ENCODE measurements at regions not wholly inside any gene's neighbourhood (a gene's known extent, or its start where the extent isn't known, plus 50 kb on each side); places are given as distances from the start of the nearest gene placed in this dataset.

GRCh38 chr2:179355881-179356280, 91.2 kb upstream of the SESTD1 start:
- no peaks in the 10 kb centered on the region for H3K36me3 ChIP-seq
- TF ChIP-seq POLR2A (IDR thresholded peaks at IDR 0.05) (no peak), EP300 (IDR thresholded peaks at IDR 0.05) (no peak), POLR2AphosphoS5 (IDR thresholded peaks at IDR 0.05) (no peak), CTCF (IDR thresholded peaks at IDR 0.05) (no peak)
- WGBS, 5 donors: 61 to 80% (median 76%) methylated on average over 4 of the region's 4 CpGs
- no peak overlapping the region for H3K4me3 ChIP-seq
- H3K9me3 ChIP-seq: no peaks in the 10 kb centered on the region
- intact Hi-C loops (cut with DNase I; ENCODE audit: low total_unique reads): no loop called here
- no peak overlapping the region for H3K27ac ChIP-seq
- DNase-seq: no peak
- peaks cover 0 to 5% (median 0%) of the 10 kb centered on the region in 4 donors for H3K4me1 ChIP-seq
- no peaks in the 10 kb centered on the region for H3K27me3 ChIP-seq

DNA sequence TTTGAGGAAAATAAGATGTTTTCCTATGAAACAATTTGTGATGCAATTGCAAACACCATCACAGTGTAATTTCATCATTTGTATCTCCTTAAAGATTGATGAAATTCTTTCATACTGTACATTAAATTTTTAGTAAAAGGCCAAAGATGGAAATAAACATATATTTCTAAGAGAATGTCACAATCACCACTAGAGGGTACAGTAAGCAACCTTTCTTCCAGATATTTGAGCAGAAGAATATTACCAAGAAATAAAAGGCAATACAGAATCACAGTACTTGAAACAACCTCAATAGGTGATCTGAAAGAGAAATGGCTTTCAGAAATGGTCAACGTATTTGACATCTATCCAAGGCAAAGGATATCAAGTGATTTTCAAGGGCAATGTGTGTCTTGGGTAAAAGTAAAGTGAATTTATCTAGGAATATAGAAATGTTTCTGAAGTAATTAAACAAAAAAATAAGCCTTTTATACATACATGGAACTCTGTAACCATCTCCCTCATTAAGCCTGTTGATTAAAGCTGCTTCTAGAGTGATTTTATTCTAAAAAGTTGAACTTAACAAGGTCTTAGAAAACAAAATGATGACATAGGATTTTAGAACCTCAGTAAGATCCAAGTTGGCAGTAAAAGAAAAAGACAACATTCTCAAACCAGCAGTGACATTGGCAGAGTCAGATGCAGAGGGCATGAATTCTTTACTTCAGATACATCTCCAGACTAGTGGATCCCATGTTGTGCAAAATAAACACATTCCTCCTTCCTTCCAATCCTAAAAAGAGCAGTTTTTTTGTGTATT, 90.3 kb upstream of the SESTD1 start:
- Histone ChIP-seq H3K27me3 (no peaks in the 10 kb centered on the region), H3K4me3 (no peak overlapping the region), H3K27ac (no peak overlapping the region), H3K9me3 (no peaks in the 10 kb centered on the region), H3K36me3 (no peaks in the 10 kb centered on the region), H3K4me1 (peaks cover 0 to 5% (median 0%) of the 10 kb centered on the region in 4 donors)
- intact Hi-C loops (cut with DNase I; ENCODE audit: low total_unique reads): no loop called here
- TF ChIP-seq EP300 (IDR thresholded peaks at IDR 0.05) (no peak), POLR2A (IDR thresholded peaks at IDR 0.05) (no peak), POLR2AphosphoS5 (IDR thresholded peaks at IDR 0.05) (no peak), CTCF (IDR thresholded peaks at IDR 0.05) (no peak)
- 50 to 74% (median 56%) methylated on average over 1 of the region's 1 CpG for WGBS, 5 donors
- no peak for DNase-seq

- H3K4me3 ChIP-seq: no peak overlapping the region
- TF ChIP-seq POLR2AphosphoS5 (IDR thresholded peaks at IDR 0.05): no peak
- TF ChIP-seq EP300 (IDR thresholded peaks at IDR 0.05): no peak
- no peak for TF ChIP-seq CTCF (IDR thresholded peaks at IDR 0.05)
- no peak for TF ChIP-seq POLR2A (IDR thresholded peaks at IDR 0.05)
- no peaks in the 10 kb centered on the region for H3K27me3 ChIP-seq
- WGBS, 5 donors: 93 to 97% (median 95%) methylated on average over 4 of the region's 4 CpGs
- H3K27ac ChIP-seq: no peak overlapping the region
- H3K4me1 ChIP-seq: peaks cover 0 to 11% (median under 1%) of the 10 kb centered on the region in 4 donors
- H3K36me3 ChIP-seq: no peaks in the 10 kb centered on the region
- no peak for DNase-seq
- intact Hi-C loops (cut with DNase I; ENCODE audit: low total_unique reads): no loop called here
- H3K9me3 ChIP-seq: no peaks in the 10 kb centered on the region
Measured at GRCh38 chr2:179354296-179354695, 89.7 kb upstream of the SESTD1 start.

- Histone ChIP-seq H3K36me3 (no peaks in the 10 kb centered on the region), H3K27ac (no peak overlapping the region), H3K4me3 (no peak overlapping the region), H3K27me3 (no peaks in the 10 kb centered on the region), H3K4me1 (peaks cover 0 to 15% (median 3%) of the 10 kb centered on the region in 4 donors), H3K9me3 (no peaks in the 10 kb centered on the region)
- TF ChIP-seq POLR2A (IDR thresholded peaks at IDR 0.05): no peak
- TF ChIP-seq CTCF (IDR thresholded peaks at IDR 0.05): no peak
- TF ChIP-seq POLR2AphosphoS5 (IDR thresholded peaks at IDR 0.05): no peak
- TF ChIP-seq EP300 (IDR thresholded peaks at IDR 0.05): no peak
- intact Hi-C loops (cut with DNase I; ENCODE audit: low total_unique reads): no loop called here
- DNase-seq: no peak
- WGBS, 5 donors: 80 to 91% (median 87%) methylated on average over 2 of the region's 2 CpGs
Measured at GRCh38 chr2:179352181-179352580, 87.5 kb upstream of the SESTD1 start.

All from stomach (tissue), 8 donors.